ENCODE measurements at regions not wholly inside any gene's neighbourhood (a gene's known extent, or its start where the extent isn't known, plus 50 kb on each side); places are given as distances from the start of the nearest gene placed in this dataset.

DNA sequence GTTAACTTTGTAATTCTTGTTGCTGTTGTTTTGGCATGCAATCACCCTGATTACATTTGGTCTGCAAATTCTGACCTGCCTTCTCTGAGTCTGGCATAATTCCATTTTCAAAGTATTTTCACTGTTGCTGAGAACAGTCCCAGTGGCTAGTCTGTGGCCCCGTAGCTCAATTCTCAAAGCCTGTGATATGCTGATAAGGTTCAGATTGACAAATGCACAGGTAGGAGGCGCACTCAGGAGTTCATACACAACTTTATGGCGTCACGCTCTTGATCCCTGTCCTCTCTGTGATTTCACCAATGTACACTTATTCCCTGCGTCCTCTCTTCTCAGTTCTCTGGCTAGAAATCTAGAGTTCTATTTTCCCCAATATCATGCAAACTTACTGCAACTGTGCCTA lies 376.6 kb upstream of the SLCO3A1 start (continued):
- no peak for TF ChIP-seq NR2C1 (IDR thresholded peaks at IDR 0.05)
- TF ChIP-seq NR2C1 (tag; IDR thresholded peaks at IDR 0.05) = no peak
- TF ChIP-seq, protein P1, sequence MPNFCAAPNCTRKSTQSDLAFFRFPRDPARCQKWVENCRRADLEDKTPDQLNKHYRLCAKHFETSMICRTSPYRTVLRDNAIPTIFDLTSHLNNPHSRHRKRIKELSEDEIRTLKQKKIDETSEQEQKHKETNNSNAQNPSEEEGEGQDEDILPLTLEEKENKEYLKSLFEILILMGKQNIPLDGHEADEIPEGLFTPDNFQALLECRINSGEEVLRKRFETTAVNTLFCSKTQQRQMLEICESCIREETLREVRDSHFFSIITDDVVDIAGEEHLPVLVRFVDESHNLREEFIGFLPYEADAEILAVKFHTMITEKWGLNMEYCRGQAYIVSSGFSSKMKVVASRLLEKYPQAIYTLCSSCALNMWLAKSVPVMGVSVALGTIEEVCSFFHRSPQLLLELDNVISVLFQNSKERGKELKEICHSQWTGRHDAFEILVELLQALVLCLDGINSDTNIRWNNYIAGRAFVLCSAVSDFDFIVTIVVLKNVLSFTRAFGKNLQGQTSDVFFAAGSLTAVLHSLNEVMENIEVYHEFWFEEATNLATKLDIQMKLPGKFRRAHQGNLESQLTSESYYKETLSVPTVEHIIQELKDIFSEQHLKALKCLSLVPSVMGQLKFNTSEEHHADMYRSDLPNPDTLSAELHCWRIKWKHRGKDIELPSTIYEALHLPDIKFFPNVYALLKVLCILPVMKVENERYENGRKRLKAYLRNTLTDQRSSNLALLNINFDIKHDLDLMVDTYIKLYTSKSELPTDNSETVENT (CRISPR knock-in tag; IDR thresholded peaks at IDR 0.05) = no peak
- no peak for TF ChIP-seq C11orf30 (IDR thresholded peaks at IDR 0.05; ENCODE audit: low read depth)
- TF ChIP-seq FOXP1 (CRISPR knock-in tag; IDR thresholded peaks at IDR 0.05) = no peak
- peak; percentile 90 for TF ChIP-seq CBFA2T3 (IDR thresholded peaks at IDR 0.05)
- TF ChIP-seq NCOR1 (IDR thresholded peaks at IDR 0.05) = peak; percentile 64; the same call in 1 of the 2 replicates
- TF ChIP-seq ARID1B (IDR thresholded peaks at IDR 0.05) = peak; percentile 84
- TF ChIP-seq KLF1 (tag; IDR thresholded peaks at IDR 0.05) = no peak
- peak; percentile 85 for TF ChIP-seq TAL1 (IDR thresholded peaks at IDR 0.05)
- no peak for TF ChIP-seq ERF (CRISPR knock-in tag; IDR thresholded peaks at IDR 0.05)
- 0 out of 2 replicates have a peak, but pooled peaks have one; percentile 48 for TF ChIP-seq RNF2 (IDR thresholded peaks at IDR 0.05)
- no peak for TF ChIP-seq TAF9B (IDR thresholded peaks at IDR 0.05; ENCODE audit: partially characterized antibody)
- 0 out of 2 replicates have a peak, but pooled peaks have one; percentile 46 for TF ChIP-seq NBN (IDR thresholded peaks at IDR 0.05; ENCODE audit: low read depth)
- no peak for TF ChIP-seq ETV5 (CRISPR knock-in tag; IDR thresholded peaks at IDR 0.05; ENCODE audit: low read depth)
- no peak for TF ChIP-seq BRF1 (IDR thresholded peaks at IDR 0.05; ENCODE audit: borderline replicate concordance, extremely low read depth, insufficient read length)
- TF ChIP-seq CTCF (IDR thresholded peaks at IDR 0.05 in 2 of 3, conservative IDR thresholded peaks at IDR 0.05 in 1 of 3; ENCODE audit: insufficient read depth in 2 of 3, low read depth in 1 of 3, low read length in 3 of 3) = peak; percentile 26 to 30 (median 26); a peak in 3 of 6 replicates
- TF ChIP-seq ZNF655 (CRISPR knock-in tag; IDR thresholded peaks at IDR 0.05) = no peak
- TF ChIP-seq ZNF431 (CRISPR knock-in tag; IDR thresholded peaks at IDR 0.05) = no peak
- TF ChIP-seq JUND (IDR thresholded peaks at IDR 0.05; ENCODE audit: borderline replicate concordance, low read depth, low read length) = peak; percentile 54; the same call in 1 of the 2 replicates
- no peak; the same call in 2 of the 3 replicates for TF ChIP-seq JUND (tag; IDR thresholded peaks at IDR 0.05; ENCODE audit: borderline replicate concordance, low read depth, low read length)
- TF ChIP-seq CXXC5 (CRISPR knock-in tag; IDR thresholded peaks at IDR 0.05) = peak; percentile 57
- TF ChIP-seq PRPF4 (IDR thresholded peaks at IDR 0.05; ENCODE audit: insufficient read depth, low read depth, low read length, poor library complexity, severe bottlenecking) = no peak
- TF ChIP-seq TEAD4 (IDR thresholded peaks at IDR 0.05; ENCODE audit: low read length) = peak; percentile 86
- no peak for TF ChIP-seq TEAD4 (CRISPR knock-in tag; IDR thresholded peaks at IDR 0.05; ENCODE audit: borderline replicate concordance)
- no peak for TF ChIP-seq EZH2 (IDR thresholded peaks at IDR 0.05; ENCODE audit: borderline replicate concordance, low read depth, low read length)
- TF ChIP-seq FOXK2 (conservative IDR thresholded peaks at IDR 0.05 in 1 of 2, IDR thresholded peaks at IDR 0.05 in 1 of 2; ENCODE audit: low read depth in 2 of 2) = peak in 1 of 2 experiments; percentile 24; a peak in 1 of 4 replicates
- no peak for TF ChIP-seq ZNF143 (CRISPR knock-in tag; IDR thresholded peaks at IDR 0.05)
